ENCODE measurements at regions not wholly inside any gene's neighbourhood (a gene's known extent, or its start where the extent isn't known, plus 50 kb on each side); places are given as distances from the start of the nearest gene placed in this dataset.
"Not testable (repeated sequence)": the region's sequence is repeated elsewhere in the genome, so short reads cannot be mapped to it uniquely, and the experiment has no call there.

DNA sequence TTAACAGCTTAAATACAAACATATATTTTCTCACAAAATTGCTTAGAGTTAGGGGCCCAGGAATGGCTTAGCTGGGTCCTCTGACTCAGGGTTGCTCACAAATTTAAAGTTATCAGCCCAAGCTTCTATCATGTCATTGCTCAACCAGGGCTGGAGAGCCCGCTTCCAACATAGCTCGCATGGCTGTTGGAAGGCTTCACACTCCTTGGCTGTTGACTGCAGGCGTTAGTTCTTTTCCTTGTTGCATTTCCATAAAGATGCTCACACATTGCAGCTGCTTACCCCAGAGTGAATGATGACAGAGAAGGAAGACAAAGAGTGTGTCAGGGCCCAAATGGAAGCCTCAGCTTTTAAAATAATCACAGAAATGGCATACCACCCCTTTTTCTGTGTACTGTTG is 62.9 kb upstream of the TFPI start:
- intact Hi-C loops (cut with DNase I), result no loop called here
- Histone ChIP-seq H3K27me3 (ENCODE audit: insufficient read depth in 3 of 3, low read length in 2 of 3) (no peaks in the 10 kb centered on the region), H3K4me1 (peaks cover 12% of the 10 kb centered on the region), H3K9me3 (no peaks in the 10 kb centered on the region), H3K27ac (peak overlapping the region; percentile 59), H3K36me3 (ENCODE audit: insufficient read depth in 1 of 2, low read depth in 1 of 2) (no peaks in the 10 kb centered on the region), H3K4me3 (no peak overlapping the region)
- peak; percentile 50 to 87 (median 74) for ATAC-seq
- 13 to 32% (median 27%) methylated on average over 3 of the region's 3 CpGs for WGBS, 3 donors
- TF ChIP-seq CTCF (IDR thresholded peaks at IDR 0.05), result no peak
- no peak for DNase-seq

- Histone ChIP-seq H3K27ac (peak overlapping the region; percentile 59), H3K4me1 (peaks cover 12% of the 10 kb centered on the region), H3K9me3 (no peaks in the 10 kb centered on the region), H3K36me3 (ENCODE audit: insufficient read depth in 1 of 2, low read depth in 1 of 2) (no peaks in the 10 kb centered on the region), H3K27me3 (ENCODE audit: insufficient read depth in 3 of 3, low read length in 2 of 3) (no peaks in the 10 kb centered on the region), H3K4me3 (no peak overlapping the region)
- DNase-seq, result no peak
- intact Hi-C loops (cut with DNase I), result no loop called here
- peak; percentile 69 to 78 (median 78) for ATAC-seq
- no peak for TF ChIP-seq CTCF (IDR thresholded peaks at IDR 0.05)
Observed at GRCh38 chr2:187617905-187618304, 63.7 kb upstream of the TFPI start.

DNA sequence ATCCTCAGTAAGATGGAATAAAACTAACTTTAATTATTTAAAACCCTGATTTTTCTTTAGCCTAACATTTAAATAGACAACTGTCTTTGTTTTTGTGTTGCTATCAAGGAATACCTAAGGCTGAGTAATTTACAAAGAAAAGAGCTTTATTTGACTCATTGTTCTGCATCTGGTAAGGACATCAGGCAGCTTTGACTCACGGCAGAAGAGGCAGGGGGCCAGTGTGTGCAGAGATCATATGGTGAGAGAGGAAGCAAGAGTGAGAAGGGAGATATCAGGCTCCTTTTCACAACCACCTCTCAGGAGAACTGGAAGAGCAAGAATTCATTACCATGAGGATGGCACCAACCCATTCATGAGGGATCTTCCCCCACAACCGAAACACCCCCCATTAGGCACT is 64.6 kb upstream of the TFPI start:
- H3K9me3 ChIP-seq, result no peaks in the 10 kb centered on the region
- no peak overlapping the region for H3K27ac ChIP-seq
- DNase-seq (no peak), ATAC-seq (no peak)
- intact Hi-C loops (cut with DNase I), result no loop called here
- WGBS, 3 donors, result 37 to 56% (median 47%) methylated on average over 2 of the region's 2 CpGs
- peaks cover 12% of the 10 kb centered on the region for H3K4me1 ChIP-seq
- TF ChIP-seq CTCF (IDR thresholded peaks at IDR 0.05), result no peak
- no peaks in the 10 kb centered on the region for H3K27me3 ChIP-seq (ENCODE audit: insufficient read depth in 3 of 3, low read length in 2 of 3)
- no peak overlapping the region for H3K4me3 ChIP-seq
- no peaks in the 10 kb centered on the region for H3K36me3 ChIP-seq (ENCODE audit: insufficient read depth in 1 of 2, low read depth in 1 of 2)

- H3K9me3 ChIP-seq, result no peaks in the 10 kb centered on the region
- ATAC-seq (no peak), DNase-seq (no peak)
- H3K36me3 ChIP-seq (ENCODE audit: insufficient read depth in 1 of 2, low read depth in 1 of 2), result no peaks in the 10 kb centered on the region
- no peaks in the 10 kb centered on the region for H3K4me1 ChIP-seq
- no peaks in the 10 kb centered on the region for H3K27me3 ChIP-seq (ENCODE audit: insufficient read depth in 3 of 3, low read length in 2 of 3)
- intact Hi-C loops (cut with DNase I), result no loop called here
- no peak overlapping the region for H3K27ac ChIP-seq
- no peak for TF ChIP-seq CTCF (IDR thresholded peaks at IDR 0.05)
- 90 to 95% (median 94%) methylated on average over 3 of the region's 3 CpGs for WGBS, 3 donors
- no peak overlapping the region for H3K4me3 ChIP-seq
Observed at GRCh38 chr2:187627153-187627552, 72.9 kb upstream of the TFPI start.

- DNase-seq; H3K4me1 ChIP-seq; H3K27me3 ChIP-seq (ENCODE audit: insufficient read depth in 3 of 3, low read length in 2 of 3); H3K4me3 ChIP-seq; H3K36me3 ChIP-seq (ENCODE audit: insufficient read depth in 1 of 2, low read depth in 1 of 2); intact Hi-C loops (cut with DNase I); H3K9me3 ChIP-seq; ATAC-seq; H3K27ac ChIP-seq: not testable (repeated sequence)
- whole genome bisulfite sequencing, 3 donors, result 94 to 98% (median 96%) methylated on average over 24 to 53 of the region's 53 CpGs
Observed at GRCh38 chr2:187636731-187637391, 82.6 kb upstream of the TFPI start.

GRCh38 chr2:187637392-187637740 is 83.1 kb upstream of the TFPI start:
- DNase-seq; H3K9me3 ChIP-seq; intact Hi-C loops (cut with DNase I); H3K36me3 ChIP-seq (ENCODE audit: insufficient read depth in 1 of 2, low read depth in 1 of 2); ATAC-seq; H3K4me3 ChIP-seq; H3K27me3 ChIP-seq (ENCODE audit: insufficient read depth in 3 of 3, low read length in 2 of 3); H3K27ac ChIP-seq; H3K4me1 ChIP-seq: not testable (repeated sequence)
- 93 to 99% (median 96%) methylated on average over 10 to 19 of the region's 19 CpGs for WGBS, 3 donors

DNA sequence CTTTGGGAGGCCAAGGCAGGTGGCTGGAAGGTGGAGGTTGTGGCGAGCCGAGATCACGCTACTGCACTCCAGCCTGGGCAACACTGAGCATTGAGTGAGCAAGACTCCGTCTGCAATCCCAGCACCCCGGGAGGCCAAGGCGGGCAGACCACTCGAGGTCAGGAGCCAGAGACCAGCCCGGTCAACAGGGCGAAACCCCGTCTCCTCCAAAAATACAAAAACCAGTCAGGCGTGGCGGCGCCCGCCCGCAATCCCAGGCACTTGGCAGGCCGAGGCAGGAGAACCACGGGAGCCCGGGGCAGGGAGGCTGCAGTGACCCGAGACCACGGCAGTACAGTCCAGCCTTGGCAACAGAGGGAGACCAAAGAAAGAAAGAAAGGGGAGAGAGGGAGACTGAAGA is 83.5 kb upstream of the TFPI start:
- DNase-seq; H3K4me3 ChIP-seq; H3K9me3 ChIP-seq; H3K4me1 ChIP-seq; H3K36me3 ChIP-seq (ENCODE audit: insufficient read depth in 1 of 2, low read depth in 1 of 2); H3K27ac ChIP-seq; intact Hi-C loops (cut with DNase I); H3K27me3 ChIP-seq (ENCODE audit: insufficient read depth in 3 of 3, low read length in 2 of 3); ATAC-seq: not testable (repeated sequence)
- 91 to 96% (median 96%) methylated on average over 20 of the region's 20 CpGs for WGBS, 3 donors
